ENCODE measurements at regions not wholly inside any gene's neighbourhood (a gene's known extent, or its start where the extent isn't known, plus 50 kb on each side); places are given as distances from the start of the nearest gene placed in this dataset.

GRCh38 chr3:20336572-20336971 is 150.6 kb upstream of the SGO1 start (continued):
- TF ChIP-seq, protein P1, sequence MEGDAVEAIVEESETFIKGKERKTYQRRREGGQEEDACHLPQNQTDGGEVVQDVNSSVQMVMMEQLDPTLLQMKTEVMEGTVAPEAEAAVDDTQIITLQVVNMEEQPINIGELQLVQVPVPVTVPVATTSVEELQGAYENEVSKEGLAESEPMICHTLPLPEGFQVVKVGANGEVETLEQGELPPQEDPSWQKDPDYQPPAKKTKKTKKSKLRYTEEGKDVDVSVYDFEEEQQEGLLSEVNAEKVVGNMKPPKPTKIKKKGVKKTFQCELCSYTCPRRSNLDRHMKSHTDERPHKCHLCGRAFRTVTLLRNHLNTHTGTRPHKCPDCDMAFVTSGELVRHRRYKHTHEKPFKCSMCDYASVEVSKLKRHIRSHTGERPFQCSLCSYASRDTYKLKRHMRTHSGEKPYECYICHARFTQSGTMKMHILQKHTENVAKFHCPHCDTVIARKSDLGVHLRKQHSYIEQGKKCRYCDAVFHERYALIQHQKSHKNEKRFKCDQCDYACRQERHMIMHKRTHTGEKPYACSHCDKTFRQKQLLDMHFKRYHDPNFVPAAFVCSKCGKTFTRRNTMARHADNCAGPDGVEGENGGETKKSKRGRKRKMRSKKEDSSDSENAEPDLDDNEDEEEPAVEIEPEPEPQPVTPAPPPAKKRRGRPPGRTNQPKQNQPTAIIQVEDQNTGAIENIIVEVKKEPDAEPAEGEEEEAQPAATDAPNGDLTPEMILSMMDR (IDR thresholded peaks at IDR 0.05 in 2 of 3, conservative IDR thresholded peaks at IDR 0.05 in 1 of 3; ENCODE audit: borderline replicate concordance in 1 of 3, insufficient read depth in 1 of 3, low read depth in 2 of 3, low read length in 2 of 3): no peak
- TF ChIP-seq FOSL1 (IDR thresholded peaks at IDR 0.05; ENCODE audit: low read depth) (no peak), EGR1 (IDR thresholded peaks at IDR 0.05; ENCODE audit: low read depth) (no peak)
- TF ChIP-seq, protein P2, sequence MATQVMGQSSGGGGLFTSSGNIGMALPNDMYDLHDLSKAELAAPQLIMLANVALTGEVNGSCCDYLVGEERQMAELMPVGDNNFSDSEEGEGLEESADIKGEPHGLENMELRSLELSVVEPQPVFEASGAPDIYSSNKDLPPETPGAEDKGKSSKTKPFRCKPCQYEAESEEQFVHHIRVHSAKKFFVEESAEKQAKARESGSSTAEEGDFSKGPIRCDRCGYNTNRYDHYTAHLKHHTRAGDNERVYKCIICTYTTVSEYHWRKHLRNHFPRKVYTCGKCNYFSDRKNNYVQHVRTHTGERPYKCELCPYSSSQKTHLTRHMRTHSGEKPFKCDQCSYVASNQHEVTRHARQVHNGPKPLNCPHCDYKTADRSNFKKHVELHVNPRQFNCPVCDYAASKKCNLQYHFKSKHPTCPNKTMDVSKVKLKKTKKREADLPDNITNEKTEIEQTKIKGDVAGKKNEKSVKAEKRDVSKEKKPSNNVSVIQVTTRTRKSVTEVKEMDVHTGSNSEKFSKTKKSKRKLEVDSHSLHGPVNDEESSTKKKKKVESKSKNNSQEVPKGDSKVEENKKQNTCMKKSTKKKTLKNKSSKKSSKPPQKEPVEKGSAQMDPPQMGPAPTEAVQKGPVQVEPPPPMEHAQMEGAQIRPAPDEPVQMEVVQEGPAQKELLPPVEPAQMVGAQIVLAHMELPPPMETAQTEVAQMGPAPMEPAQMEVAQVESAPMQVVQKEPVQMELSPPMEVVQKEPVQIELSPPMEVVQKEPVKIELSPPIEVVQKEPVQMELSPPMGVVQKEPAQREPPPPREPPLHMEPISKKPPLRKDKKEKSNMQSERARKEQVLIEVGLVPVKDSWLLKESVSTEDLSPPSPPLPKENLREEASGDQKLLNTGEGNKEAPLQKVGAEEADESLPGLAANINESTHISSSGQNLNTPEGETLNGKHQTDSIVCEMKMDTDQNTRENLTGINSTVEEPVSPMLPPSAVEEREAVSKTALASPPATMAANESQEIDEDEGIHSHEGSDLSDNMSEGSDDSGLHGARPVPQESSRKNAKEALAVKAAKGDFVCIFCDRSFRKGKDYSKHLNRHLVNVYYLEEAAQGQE (IDR thresholded peaks at IDR 0.05; ENCODE audit: low read depth): no peak
- TF ChIP-seq, protein P3, sequence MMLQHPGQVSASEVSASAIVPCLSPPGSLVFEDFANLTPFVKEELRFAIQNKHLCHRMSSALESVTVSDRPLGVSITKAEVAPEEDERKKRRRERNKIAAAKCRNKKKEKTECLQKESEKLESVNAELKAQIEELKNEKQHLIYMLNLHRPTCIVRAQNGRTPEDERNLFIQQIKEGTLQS (IDR thresholded peaks at IDR 0.05): no peak

GRCh38 chr3:20334842-20335241 is 148.8 kb upstream of the SGO1 start:
- H3K4me2 ChIP-seq (ENCODE audit: low read length): no peak overlapping the region
- no peaks in the 10 kb centered on the region for H3K27me3 ChIP-seq (ENCODE audit: insufficient read depth, low read length)
- no peak overlapping the region for H3K4me3 ChIP-seq (replicated peaks in 1 of 2; ENCODE audit: low read depth in 1 of 2, low read length in 2 of 2)
- H3K9me3 ChIP-seq (ENCODE audit: control insufficient read depth in 1 of 2, insufficient read depth in 1 of 2, low read depth in 1 of 2, low read length in 2 of 2): no peaks in the 10 kb centered on the region
- TF ChIP-seq EZH2 (IDR thresholded peaks at IDR 0.05): no peak
- no peak for TF ChIP-seq POLR2A (IDR thresholded peaks at IDR 0.05; ENCODE audit: borderline replicate concordance, extremely low read depth, insufficient read depth, insufficient read length)
- TF ChIP-seq, protein P2 (IDR thresholded peaks at IDR 0.05; ENCODE audit: low read depth): no peak
- no peak for TF ChIP-seq CBX3 (IDR thresholded peaks at IDR 0.05; ENCODE audit: low read depth)
- TF ChIP-seq SRF (IDR thresholded peaks at IDR 0.05; ENCODE audit: low read depth): no peak
- no peaks in the 10 kb centered on the region for H3K9me2 ChIP-seq (ENCODE audit: insufficient read depth)
- ChIA-PET CTCF (no interaction called here), POLR2A (no interaction called here), RAD21 (ENCODE audit: low non-redundant PET in 1 of 2, low total read pairs in 2 of 2, uncharacterized antibody in 2 of 2, unreplicated experiment in 2 of 2) (no interaction called here)
- no peak for DNase-seq (ENCODE audit: low read depth, low spot score)
- no peak overlapping the region for H3K9ac ChIP-seq (ENCODE audit: low read length)
- intact Hi-C loops (cut with micrococcal nuclease): no loop called here
- H3K36me3 ChIP-seq (ENCODE audit: control insufficient read depth in 1 of 2, insufficient read depth in 2 of 2, low read length in 2 of 2): no peaks in the 10 kb centered on the region
- H2AFZ ChIP-seq (ENCODE audit: low read depth, low read length, poor library complexity, severe bottlenecking): no peak overlapping the region
- no peak overlapping the region for H3K27ac ChIP-seq (ENCODE audit: low read depth, low read length)
- no peak for ATAC-seq
- no peaks in the 10 kb centered on the region for H3K4me1 ChIP-seq (ENCODE audit: control insufficient read depth in 1 of 2, insufficient read depth in 2 of 2, low read length in 2 of 2)
- H4K20me1 ChIP-seq (ENCODE audit: insufficient read depth): no peaks in the 10 kb centered on the region
- no peaks in the 10 kb centered on the region for H3K79me2 ChIP-seq (ENCODE audit: insufficient read depth, low read length)
- no TSS peak for BruUV-seq (replicated peaks)

All from HCT116 (cell line).